ENCODE measurements at regions not wholly inside any gene's neighbourhood (a gene's known extent, or its start where the extent isn't known, plus 50 kb on each side); places are given as distances from the start of the nearest gene placed in this dataset.

DNA sequence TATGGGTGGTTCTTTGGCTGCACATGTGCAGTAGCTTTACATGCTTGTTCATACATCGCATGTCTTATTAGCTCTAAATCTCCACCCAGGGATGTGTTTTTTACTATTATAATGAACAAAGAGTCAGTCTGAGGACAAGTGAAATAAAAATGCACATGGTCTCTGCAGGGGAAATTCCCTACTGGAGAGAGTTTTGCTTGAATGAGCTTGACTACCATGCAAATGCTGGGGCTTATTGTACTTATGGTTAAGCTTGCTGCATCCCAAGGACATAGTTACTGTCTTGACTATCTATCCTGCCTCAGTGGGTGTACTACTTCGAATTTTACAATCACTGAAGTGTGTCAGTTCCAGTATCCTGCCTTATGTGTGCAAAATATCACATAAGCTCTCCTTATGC lies 362.7 kb downstream of the TDRD15 start:
- Mint-ChIP-seq H3K4me3 (no peak overlapping the region), H3K9me3 (peaks cover 2% of the 10 kb centered on the region), H3K27ac (ENCODE audit: unreplicated experiment) (no peak overlapping the region), H3K36me3 (ENCODE audit: low read depth) (no peaks in the 10 kb centered on the region), H3K4me1 (no peaks in the 10 kb centered on the region), H3K27me3 (ENCODE audit: low read depth) (no peaks in the 10 kb centered on the region)
- TF ChIP-seq, protein P1, sequence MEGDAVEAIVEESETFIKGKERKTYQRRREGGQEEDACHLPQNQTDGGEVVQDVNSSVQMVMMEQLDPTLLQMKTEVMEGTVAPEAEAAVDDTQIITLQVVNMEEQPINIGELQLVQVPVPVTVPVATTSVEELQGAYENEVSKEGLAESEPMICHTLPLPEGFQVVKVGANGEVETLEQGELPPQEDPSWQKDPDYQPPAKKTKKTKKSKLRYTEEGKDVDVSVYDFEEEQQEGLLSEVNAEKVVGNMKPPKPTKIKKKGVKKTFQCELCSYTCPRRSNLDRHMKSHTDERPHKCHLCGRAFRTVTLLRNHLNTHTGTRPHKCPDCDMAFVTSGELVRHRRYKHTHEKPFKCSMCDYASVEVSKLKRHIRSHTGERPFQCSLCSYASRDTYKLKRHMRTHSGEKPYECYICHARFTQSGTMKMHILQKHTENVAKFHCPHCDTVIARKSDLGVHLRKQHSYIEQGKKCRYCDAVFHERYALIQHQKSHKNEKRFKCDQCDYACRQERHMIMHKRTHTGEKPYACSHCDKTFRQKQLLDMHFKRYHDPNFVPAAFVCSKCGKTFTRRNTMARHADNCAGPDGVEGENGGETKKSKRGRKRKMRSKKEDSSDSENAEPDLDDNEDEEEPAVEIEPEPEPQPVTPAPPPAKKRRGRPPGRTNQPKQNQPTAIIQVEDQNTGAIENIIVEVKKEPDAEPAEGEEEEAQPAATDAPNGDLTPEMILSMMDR (conservative IDR thresholded peaks at IDR 0.05): no peak
- no peak for DNase-seq (ENCODE audit: low read depth, low spot score)

GRCh38 chr2:21489080-21489479 lies 365.3 kb downstream of the TDRD15 start:
- no peaks in the 10 kb centered on the region for H3K36me3 Mint-ChIP-seq (ENCODE audit: low read depth)
- no peak overlapping the region for H3K4me3 Mint-ChIP-seq
- DNase-seq (ENCODE audit: low read depth, low spot score): no peak
- no peaks in the 10 kb centered on the region for H3K4me1 Mint-ChIP-seq
- H3K27ac Mint-ChIP-seq (ENCODE audit: unreplicated experiment): no peak overlapping the region
- no peaks in the 10 kb centered on the region for H3K27me3 Mint-ChIP-seq (ENCODE audit: low read depth)
- TF ChIP-seq, protein P1 (conservative IDR thresholded peaks at IDR 0.05): no peak
- H3K9me3 Mint-ChIP-seq: peaks cover 6% of the 10 kb centered on the region

GRCh38 chr2:21498016-21498415 lies 374.2 kb downstream of the TDRD15 start:
- Mint-ChIP-seq H3K4me1 (no peaks in the 10 kb centered on the region), H3K4me3 (no peak overlapping the region), H3K36me3 (ENCODE audit: low read depth) (no peaks in the 10 kb centered on the region), H3K9me3 (no peaks in the 10 kb centered on the region), H3K27ac (ENCODE audit: unreplicated experiment) (no peak overlapping the region), H3K27me3 (ENCODE audit: low read depth) (no peaks in the 10 kb centered on the region)
- no peak for DNase-seq (ENCODE audit: low read depth, low spot score)
- TF ChIP-seq, protein P1 (conservative IDR thresholded peaks at IDR 0.05): no peak

GRCh38 chr2:21500401-21500945 lies 376.7 kb downstream of the TDRD15 start:
- H3K4me1 Mint-ChIP-seq: no peaks in the 10 kb centered on the region

DNA sequence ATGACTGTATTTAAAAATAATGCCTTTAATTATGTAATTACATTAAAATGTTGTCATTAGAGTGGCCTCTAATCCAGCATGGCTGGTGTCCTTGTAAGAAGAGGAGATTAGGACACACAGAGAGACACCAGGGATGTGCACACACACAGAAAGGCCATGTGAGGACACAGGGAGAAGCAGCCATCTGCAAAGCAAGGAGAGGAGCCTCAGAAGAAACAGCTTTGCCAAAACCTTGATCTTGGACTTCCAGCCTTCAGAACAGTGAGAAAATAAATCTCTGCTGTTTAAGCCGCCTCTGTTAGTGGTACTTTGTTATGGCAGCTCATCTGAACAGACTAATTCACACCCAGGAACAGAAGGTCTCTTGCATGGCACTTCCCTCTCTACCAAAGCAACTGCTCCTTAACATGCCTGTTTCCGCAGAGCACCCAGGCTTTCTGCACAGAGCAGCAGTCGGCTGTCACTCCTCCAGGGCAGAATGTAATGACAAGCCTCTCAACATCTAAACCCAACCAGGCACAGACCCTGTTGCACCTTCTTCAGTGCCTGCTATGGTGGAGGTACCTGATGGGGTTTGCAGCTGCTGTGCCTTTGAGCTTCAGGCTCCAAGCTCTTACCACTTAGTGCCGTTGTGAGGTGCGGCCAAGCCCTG lies 377.7 kb downstream of the TDRD15 start:
- Mint-ChIP-seq H3K27ac (ENCODE audit: unreplicated experiment) (no peak overlapping the region), H3K36me3 (ENCODE audit: low read depth) (no peaks in the 10 kb centered on the region), H3K4me3 (no peak overlapping the region), H3K9me3 (no peaks in the 10 kb centered on the region), H3K4me1 (no peaks in the 10 kb centered on the region), H3K27me3 (ENCODE audit: low read depth) (no peaks in the 10 kb centered on the region)
- no peak for DNase-seq (ENCODE audit: low read depth, low spot score)
- TF ChIP-seq, protein P1 (conservative IDR thresholded peaks at IDR 0.05): no peak

More at GRCh38 chr2:21500401-21500945, 376.7 kb downstream of the TDRD15 start:
- Mint-ChIP-seq H3K36me3 (ENCODE audit: low read depth) (no peaks in the 10 kb centered on the region), H3K27ac (ENCODE audit: unreplicated experiment) (no peak overlapping the region), H3K4me3 (no peak overlapping the region), H3K9me3 (no peaks in the 10 kb centered on the region), H3K27me3 (ENCODE audit: low read depth) (no peaks in the 10 kb centered on the region)
- TF ChIP-seq, protein P1 (conservative IDR thresholded peaks at IDR 0.05): no peak
- DNase-seq (ENCODE audit: low read depth, low spot score): no peak

All from neural crest cell (in vitro differentiated cells).